ENCODE measurements at regions not wholly inside any gene's neighbourhood (a gene's known extent, or its start where the extent isn't known, plus 50 kb on each side); places are given as distances from the start of the nearest gene placed in this dataset.
A peak's percentile ranks its signal among the peaks of the same experiment; 100 is the strongest.

- Mint-ChIP-seq H3K9me3 (peaks cover 5 to 6% of the 10 kb centered on the region in 2 experiments; a peak in 1 of 5 replicates), H3K27me3 (ENCODE audit: low read depth) (no peaks in the 10 kb centered on the region), H3K36me3 (ENCODE audit: insufficient read depth in 1 of 3, low read depth in 3 of 3) (peaks cover 0 to 10% (median 3%) of the 10 kb centered on the region in 3 experiments; a peak in 5 of 7 replicates), H3K4me1 (peaks cover 40 to 46% of the 10 kb centered on the region in 2 experiments), H3K27ac (peak overlapping the region in 2 of 3 experiments; percentile 85 to 91; a peak in 4 of 7 replicates), H3K4me3 (no peak overlapping the region)
- Histone ChIP-seq H3K4ac (ENCODE audit: low read depth, low read length) (no peak overlapping the region), H4K20me1 (ENCODE audit: control insufficient read depth, insufficient read depth, insufficient read length) (no peaks in the 10 kb centered on the region), H3K9ac (ENCODE audit: extremely low read depth, insufficient read length, low read length) (no peak overlapping the region), H3K56ac (ENCODE audit: insufficient read length, low read depth, low read length) (no peak overlapping the region), H3K9me3 (ENCODE audit: control insufficient read depth, low read depth, low read length) (no peaks in the 10 kb centered on the region), H2BK120ac (ENCODE audit: low read depth, low read length, poor library complexity, severe bottlenecking) (no peak overlapping the region), H3K4me2 (ENCODE audit: insufficient read depth, insufficient read length, low read length) (no peak overlapping the region), H3K27ac (ENCODE audit: insufficient read length, low read depth, low read length) (no peak overlapping the region), H3K14ac (ENCODE audit: insufficient read depth, low read length) (no peak overlapping the region), H3K79me1 (ENCODE audit: insufficient read depth, low read depth, low read length, poor library complexity, severe bottlenecking) (no peaks in the 10 kb centered on the region), H4K5ac (ENCODE audit: insufficient read length, low read depth, low read length) (no peak overlapping the region), H3T11ph (ENCODE audit: low read length) (no peak overlapping the region), H4K91ac (ENCODE audit: insufficient read length, low read depth, low read length) (no peak overlapping the region), H2BK20ac (ENCODE audit: low read depth, low read length, poor library complexity, severe bottlenecking) (no peak overlapping the region), H3K18ac (ENCODE audit: insufficient read length, low read depth, low read length) (no peak overlapping the region), H2AK5ac (ENCODE audit: insufficient read length, low read length) (no peak overlapping the region), H2BK15ac (ENCODE audit: low read depth, low read length) (no peak overlapping the region), H3K23me2 (ENCODE audit: insufficient read length, low read depth, low read length, poor library complexity, severe bottlenecking) (no peaks in the 10 kb centered on the region), H4K8ac (replicated peaks; ENCODE audit: insufficient read length, low read depth, low read length) (no peak overlapping the region), H2BK5ac (ENCODE audit: insufficient read length, low read length) (no peak overlapping the region), H2BK12ac (ENCODE audit: insufficient read length, low read depth, low read length) (no peak overlapping the region), H3K79me2 (ENCODE audit: insufficient read depth, low read length) (no peaks in the 10 kb centered on the region), H3K23ac (ENCODE audit: insufficient read length, low read depth, low read length) (no peak overlapping the region), H2AFZ (ENCODE audit: low read length) (no peak overlapping the region), H3K4me1 (ENCODE audit: insufficient read depth, low read length) (peaks cover 11% of the 10 kb centered on the region), H3K27me3 (ENCODE audit: insufficient read depth, low read length) (no peaks in the 10 kb centered on the region)
- peak; percentile 43 for DNase-seq
- WGBS (ENCODE audit: extremely low coverage, insufficient read length, low lambda C conversion rate) = no CpG with 5 or more reads among the region's 5 CpGs
- no peak for TF ChIP-seq CTCF (conservative IDR thresholded peaks at IDR 0.05)
Measured at GRCh38 chr13:59483501-59484145, 680.1 kb downstream of the DIAPH3 start.
